Glutamatergic neuron (in vitro differentiated cells): ENCODE measurements at regions not wholly inside any gene's neighbourhood (a gene's known extent, or its start where the extent isn't known, plus 50 kb on each side); places are given as distances from the start of the nearest gene placed in this dataset.

Source experiments
- DNase-seq: peaks from one replicate; pipeline ENCODE4 v3.0.0; 2022
- H3K27ac Mint-ChIP-seq: one replicate; pipeline ENCODE4 v1.8.0; 2020; ENCODE audit warnings: mild to moderate bottlenecking, mixed read lengths, inconsistent platforms; ENCODE audit not compliant: unreplicated experiment
- H3K27me3 Mint-ChIP-seq: one replicate; pipeline ENCODE4 v1.8.0; 2020; ENCODE audit warnings: mild to moderate bottlenecking, moderate library complexity, mixed read lengths, inconsistent platforms; ENCODE audit not compliant: unreplicated experiment
- H3K36me3 Mint-ChIP-seq: one replicate; pipeline ENCODE4 v1.8.0; 2020; ENCODE audit warnings: mild to moderate bottlenecking, mixed read lengths, inconsistent platforms; ENCODE audit not compliant: unreplicated experiment
- H3K4me1 Mint-ChIP-seq: one replicate; pipeline ENCODE4 v1.8.0; 2020; ENCODE audit warnings: mild to moderate bottlenecking, low read depth, mixed read lengths, inconsistent platforms; ENCODE audit not compliant: unreplicated experiment
- H3K4me3 Mint-ChIP-seq: one replicate; pipeline ENCODE4 v1.8.0; 2020; ENCODE audit warnings: mild to moderate bottlenecking, mixed read lengths, inconsistent platforms; ENCODE audit not compliant: unreplicated experiment
- H3K9me3 Mint-ChIP-seq: one replicate; pipeline ENCODE4 v1.8.0; 2020; ENCODE audit warnings: mild to moderate bottlenecking, moderate library complexity, mixed read lengths, inconsistent platforms; ENCODE audit not compliant: unreplicated experiment
- CTCF ChIP-seq: fragments of 200-600 bp; sonication (generic); IDR thresholded peaks from one replicate; pipeline ENCODE4 v1.5.0; 2021; ENCODE audit not compliant: partially characterized antibody, unreplicated experiment

DNA sequence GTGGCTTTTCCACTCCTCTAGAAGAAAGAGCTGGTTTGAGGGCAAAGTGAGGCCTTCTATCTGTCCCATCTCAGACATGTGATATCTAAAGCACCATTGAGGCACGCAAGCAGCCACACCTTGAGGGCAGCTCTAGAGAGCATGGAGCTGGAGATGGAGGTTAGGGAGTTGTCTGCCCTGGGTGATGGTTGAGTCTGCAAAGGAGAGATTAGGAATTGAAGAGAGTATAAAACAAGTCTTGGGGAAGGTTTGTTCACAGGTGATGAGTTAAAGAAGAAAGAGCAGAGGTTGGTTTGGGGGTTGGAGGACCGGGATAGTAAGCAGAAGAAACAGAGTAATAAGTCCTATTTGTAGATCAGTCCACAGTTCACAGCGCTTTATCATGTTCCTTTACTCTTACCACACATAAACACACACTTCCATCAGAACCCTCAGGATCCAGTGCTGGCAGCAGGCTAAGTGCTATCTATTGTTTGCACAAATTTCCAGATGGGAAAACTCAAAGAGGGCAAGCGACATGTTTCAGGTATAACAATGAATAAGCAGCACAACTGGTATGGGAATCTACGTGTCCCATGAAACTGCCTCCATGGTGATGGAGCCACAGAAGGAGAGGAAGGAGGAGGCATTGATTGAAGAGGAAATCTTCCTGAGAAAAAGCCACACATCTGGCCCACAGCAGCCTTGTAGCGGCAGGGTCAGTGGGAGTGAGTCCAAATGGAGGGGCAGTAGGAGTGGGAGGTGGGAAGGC, 65.8 kb downstream of the RASSF10 start:
- Mint-ChIP-seq H3K27ac (no peak overlapping the region), H3K36me3 (no peaks in the 10 kb centered on the region), H3K4me3 (no peak overlapping the region), H3K9me3 (peaks cover 2% of the 10 kb centered on the region), H3K4me1 (no peaks in the 10 kb centered on the region), H3K27me3 (no peaks in the 10 kb centered on the region)
- TF ChIP-seq CTCF: no peak
- no peak for DNase-seq

DNA sequence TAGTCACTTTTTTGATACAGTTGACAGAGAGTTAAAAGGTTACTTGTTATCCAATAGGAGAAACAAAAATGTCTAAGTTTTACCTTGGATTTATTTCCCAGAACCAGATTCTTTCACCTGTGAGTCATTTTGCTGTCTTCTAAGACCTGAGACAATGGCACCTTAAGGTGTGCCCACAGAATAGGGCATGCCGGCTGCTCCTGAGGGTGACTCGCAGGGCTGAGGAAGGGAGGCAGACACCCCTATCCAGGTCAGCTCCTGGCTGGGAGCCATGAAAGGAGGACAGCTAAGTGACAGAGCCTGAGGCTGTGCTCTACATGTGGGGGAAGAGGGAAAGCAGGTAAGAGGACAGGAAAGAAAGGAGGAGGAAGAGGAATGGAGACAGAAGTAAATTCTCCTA, 67.8 kb downstream of the RASSF10 start:
- H3K4me3 Mint-ChIP-seq: no peak overlapping the region

DNA sequence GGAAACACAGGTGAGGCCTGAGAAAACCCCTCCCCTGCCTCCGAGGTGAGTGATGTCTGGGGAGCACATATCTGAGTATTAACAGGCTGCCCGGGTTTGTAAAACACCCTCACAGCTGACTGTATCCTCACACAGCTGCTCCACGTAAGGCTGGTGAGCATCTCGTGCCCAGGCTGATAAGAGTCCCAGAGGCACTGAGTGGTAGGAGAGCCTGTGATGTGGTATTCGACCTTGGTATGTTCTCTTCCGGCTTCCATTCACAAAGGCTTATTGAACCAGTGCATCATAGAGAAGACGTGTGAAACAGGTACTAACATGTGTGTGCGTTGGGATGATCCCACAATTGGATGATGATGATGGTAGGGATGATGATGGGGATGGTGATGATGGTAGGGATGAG, 71.7 kb downstream of the RASSF10 start:
- TF ChIP-seq CTCF: no peak
- peaks cover 2% of the 10 kb centered on the region for H3K27me3 Mint-ChIP-seq
- no peak overlapping the region for H3K4me3 Mint-ChIP-seq
- H3K4me1 Mint-ChIP-seq: no peaks in the 10 kb centered on the region
- H3K27ac Mint-ChIP-seq: no peak overlapping the region
- no peak for DNase-seq
- peaks cover 5% of the 10 kb centered on the region for H3K9me3 Mint-ChIP-seq
- H3K36me3 Mint-ChIP-seq: no peaks in the 10 kb centered on the region

More for the DNA sequence above, 67.8 kb downstream of the RASSF10 start:
- no peak for DNase-seq
- no peaks in the 10 kb centered on the region for H3K27me3 Mint-ChIP-seq
- TF ChIP-seq CTCF: no peak
- H3K4me1 Mint-ChIP-seq: no peaks in the 10 kb centered on the region
- H3K9me3 Mint-ChIP-seq: peaks cover 5% of the 10 kb centered on the region
- H3K27ac Mint-ChIP-seq: no peak overlapping the region
- no peaks in the 10 kb centered on the region for H3K36me3 Mint-ChIP-seq

DNA sequence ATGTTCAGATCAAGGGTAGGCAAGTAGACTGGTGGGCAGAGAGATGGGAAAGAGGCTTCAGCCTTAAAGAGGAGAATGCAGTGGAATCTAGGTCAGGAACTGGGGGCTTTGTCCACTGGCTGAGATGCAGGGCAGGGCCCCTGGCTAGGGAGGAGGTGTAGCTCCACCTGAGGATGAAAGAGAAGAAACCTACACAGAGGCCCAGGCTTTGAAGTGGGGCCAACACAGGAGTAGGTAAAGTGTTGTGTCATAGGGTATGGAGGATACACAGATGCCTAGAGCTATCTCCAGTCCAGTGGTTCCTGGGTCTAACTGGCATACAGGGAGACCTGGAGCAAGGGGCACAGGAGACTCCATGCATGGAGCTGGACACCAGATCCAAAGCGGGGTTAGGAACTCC, 73.5 kb downstream of the RASSF10 start:
- Mint-ChIP-seq H3K9me3 (peaks cover 4% of the 10 kb centered on the region), H3K4me3 (no peak overlapping the region), H3K4me1 (no peaks in the 10 kb centered on the region), H3K36me3 (no peaks in the 10 kb centered on the region), H3K27me3 (peaks cover 7% of the 10 kb centered on the region), H3K27ac (no peak overlapping the region)
- no peak for TF ChIP-seq CTCF
- DNase-seq: no peak

GRCh38 chr11:13090228-13090708, 81.2 kb downstream of the RASSF10 start:
- Mint-ChIP-seq H3K4me1 (no peaks in the 10 kb centered on the region), H3K27me3 (peaks cover 6% of the 10 kb centered on the region), H3K36me3 (no peaks in the 10 kb centered on the region), H3K4me3 (no peak overlapping the region), H3K27ac (no peak overlapping the region), H3K9me3 (peaks cover 5% of the 10 kb centered on the region)
- DNase-seq: no peak
- no peak for TF ChIP-seq CTCF
